Ascending aorta (tissue), 2 donors: ENCODE measurements at regions not wholly inside any gene's neighbourhood (a gene's known extent, or its start where the extent isn't known, plus 50 kb on each side); places are given as distances from the start of the nearest gene placed in this dataset.
A peak's percentile ranks its signal among the peaks of the same experiment; 100 is the strongest.

Source experiments
- DNase-seq, 2 donors: peaks; one replicate each; pipeline ENCODE4 v3.0.0-alpha.2; 2019; ENCODE audit warnings: low spot score in 2 of 2
- H3K27ac ChIP-seq, 2 donors: fragments of 200-600 bp; sonication (generic); one replicate each; pipeline ENCODE4 v1.5.1; 2016 to 2017; ENCODE audit warnings: mild to moderate bottlenecking in 1 of 2
- H3K27me3 ChIP-seq: fragments of 200-600 bp; sonication (generic); one replicate; pipeline ENCODE4 v1.5.1; 2017
- H3K36me3 ChIP-seq, 2 donors: fragments of 200-600 bp; sonication (generic); one replicate each; pipeline ENCODE4 v1.5.1; 2016
- H3K4me1 ChIP-seq, 2 donors: fragments of 200-600 bp; sonication (generic); one replicate each; pipeline ENCODE4 v1.5.1; 2016 to 2017; ENCODE audit warnings: mild to moderate bottlenecking in 1 of 2
- H3K4me3 ChIP-seq, 2 donors: fragments of 200-600 bp; sonication (generic); one replicate each; pipeline ENCODE4 v1.5.1; 2016 to 2017; ENCODE audit warnings: mild to moderate bottlenecking in 1 of 2
- H3K9me3 ChIP-seq, 2 donors: fragments of 200-600 bp; sonication (generic); one replicate each; pipeline ENCODE4 v1.5.1; 2016
- intact Hi-C: fragments of 100-400 bp; cut with DNase I; formaldehyde crosslinking; loops from one replicate; pipeline ENCODE4 v1.15.1; 2023
- TF ChIP-seq, protein P1 (sequence below), 3 experiments: fragments of 200-600 bp in 2 of 3; fragments of 450-650 bp in 1 of 3; sonication (generic) in 2 of 3; IDR thresholded peaks; one replicate each; pipeline ENCODE4 v1.5.1; 2016 to 2019; ENCODE audit warnings: antibody characterized with exemption in 3 of 3, mild to moderate bottlenecking in 1 of 3, moderate library complexity in 1 of 3

DNA sequence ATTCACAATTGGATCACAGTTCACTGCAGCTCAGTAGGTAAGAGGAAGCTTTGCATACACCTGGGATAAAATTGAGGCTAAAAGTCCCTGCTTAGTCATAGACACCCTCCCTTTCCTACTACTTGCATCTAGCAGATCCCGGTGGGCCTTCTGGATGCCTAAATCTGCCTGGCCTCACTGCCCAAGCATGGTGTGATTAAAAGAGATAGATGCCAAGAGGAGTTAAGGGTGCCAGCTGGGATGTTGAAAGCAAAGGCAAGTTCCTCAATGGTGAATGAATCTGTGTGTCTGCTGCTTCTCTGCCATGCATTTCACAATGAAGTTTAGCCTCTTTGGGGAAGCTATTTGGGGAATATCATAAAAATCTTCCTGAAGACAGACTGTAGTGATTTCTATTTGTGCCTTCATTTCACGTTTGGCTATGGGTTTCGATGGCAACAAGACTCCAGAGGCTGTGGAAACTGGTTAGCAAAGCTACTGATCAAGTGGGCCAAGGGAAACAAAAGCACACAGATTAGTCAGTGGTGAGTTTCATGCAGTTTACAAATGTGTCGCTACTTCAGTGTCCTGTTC lies 534.0 kb downstream of the ANKRD50 start:
- peak overlapping the region; percentile 67 to 69 for H3K27ac ChIP-seq
- H3K4me3 ChIP-seq = peak overlapping the region in 1 of 2 donors; percentile 8
- H3K9me3 ChIP-seq = no peaks in the 10 kb centered on the region
- H3K27me3 ChIP-seq = no peaks in the 10 kb centered on the region
- no peaks in the 10 kb centered on the region for H3K36me3 ChIP-seq
- intact Hi-C loops = no loop called here
- peak in 1 of 2 donors; percentile 77 for DNase-seq
- H3K4me1 ChIP-seq = peaks cover 3 to 12% of the 10 kb centered on the region in 2 donors
- TF ChIP-seq, protein P1, sequence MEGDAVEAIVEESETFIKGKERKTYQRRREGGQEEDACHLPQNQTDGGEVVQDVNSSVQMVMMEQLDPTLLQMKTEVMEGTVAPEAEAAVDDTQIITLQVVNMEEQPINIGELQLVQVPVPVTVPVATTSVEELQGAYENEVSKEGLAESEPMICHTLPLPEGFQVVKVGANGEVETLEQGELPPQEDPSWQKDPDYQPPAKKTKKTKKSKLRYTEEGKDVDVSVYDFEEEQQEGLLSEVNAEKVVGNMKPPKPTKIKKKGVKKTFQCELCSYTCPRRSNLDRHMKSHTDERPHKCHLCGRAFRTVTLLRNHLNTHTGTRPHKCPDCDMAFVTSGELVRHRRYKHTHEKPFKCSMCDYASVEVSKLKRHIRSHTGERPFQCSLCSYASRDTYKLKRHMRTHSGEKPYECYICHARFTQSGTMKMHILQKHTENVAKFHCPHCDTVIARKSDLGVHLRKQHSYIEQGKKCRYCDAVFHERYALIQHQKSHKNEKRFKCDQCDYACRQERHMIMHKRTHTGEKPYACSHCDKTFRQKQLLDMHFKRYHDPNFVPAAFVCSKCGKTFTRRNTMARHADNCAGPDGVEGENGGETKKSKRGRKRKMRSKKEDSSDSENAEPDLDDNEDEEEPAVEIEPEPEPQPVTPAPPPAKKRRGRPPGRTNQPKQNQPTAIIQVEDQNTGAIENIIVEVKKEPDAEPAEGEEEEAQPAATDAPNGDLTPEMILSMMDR (IDR thresholded peaks at IDR 0.05) = no peak

DNA sequence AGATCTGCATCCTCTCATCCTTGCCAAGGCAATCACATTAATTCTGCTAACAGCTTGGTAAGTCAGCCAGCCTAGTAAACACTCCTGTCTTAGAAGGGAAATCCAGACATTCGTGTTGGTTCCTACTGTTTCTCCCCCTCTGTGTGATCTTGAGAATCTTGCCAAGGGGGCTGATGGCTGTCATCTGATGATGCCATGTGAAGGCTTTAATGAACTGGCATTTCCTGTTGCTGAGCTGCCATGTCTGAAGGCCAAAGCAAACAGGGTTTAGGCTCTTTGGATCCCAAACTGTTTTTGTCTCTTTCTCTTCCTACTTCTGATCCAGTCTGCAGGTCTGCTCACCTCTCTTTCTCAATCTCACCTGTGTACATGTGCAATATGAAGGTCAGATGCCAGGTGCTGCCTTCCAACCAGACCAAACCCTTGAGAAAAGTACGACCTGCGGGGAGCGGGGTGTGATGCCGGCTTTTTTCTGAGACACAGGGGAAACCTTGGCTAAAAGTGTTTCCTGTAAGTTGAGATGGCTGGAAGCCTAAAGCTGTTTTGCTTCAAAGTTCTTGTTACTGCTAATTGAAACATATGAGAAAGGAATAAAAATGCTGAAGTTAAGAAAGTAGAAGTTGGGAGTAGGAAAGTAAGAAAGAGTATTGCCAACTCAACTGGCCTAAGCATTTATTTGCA lies 532.9 kb downstream of the ANKRD50 start:
- Histone ChIP-seq H3K9me3 (no peaks in the 10 kb centered on the region), H3K27me3 (no peaks in the 10 kb centered on the region), H3K4me1 (peaks cover 3 to 12% of the 10 kb centered on the region in 2 donors), H3K36me3 (no peaks in the 10 kb centered on the region), H3K4me3 (no peak overlapping the region), H3K27ac (peak overlapping the region; percentile 67 to 69)
- intact Hi-C loops = no loop called here
- TF ChIP-seq, protein P1 (IDR thresholded peaks at IDR 0.05) = no peak
- DNase-seq = no peak

DNA sequence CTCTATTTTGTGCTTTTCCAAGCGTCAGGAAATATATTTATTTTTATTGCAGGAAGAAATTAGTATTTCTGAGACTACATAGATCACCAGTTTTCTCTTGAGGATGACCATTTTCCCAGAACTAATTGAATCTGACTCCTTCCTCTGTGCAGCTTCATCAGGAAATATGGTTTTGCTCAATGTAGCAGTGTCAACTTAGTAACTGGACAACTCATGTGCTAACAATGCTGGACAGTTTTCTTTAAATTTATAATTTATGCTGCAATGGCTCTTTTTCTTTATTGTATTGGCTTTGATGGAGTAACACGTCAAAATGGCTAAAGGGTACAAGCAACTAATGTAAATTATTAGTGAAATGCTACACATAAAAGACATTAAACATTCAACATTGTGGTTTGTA lies 531.5 kb downstream of the ANKRD50 start:
- Histone ChIP-seq H3K27me3 (no peaks in the 10 kb centered on the region), H3K4me3 (no peak overlapping the region), H3K4me1 (peaks cover 3 to 12% of the 10 kb centered on the region in 2 donors), H3K9me3 (no peaks in the 10 kb centered on the region), H3K36me3 (no peaks in the 10 kb centered on the region), H3K27ac (no peak overlapping the region)
- no peak for DNase-seq
- intact Hi-C loops = no loop called here
- TF ChIP-seq, protein P1 (IDR thresholded peaks at IDR 0.05) = no peak

DNA sequence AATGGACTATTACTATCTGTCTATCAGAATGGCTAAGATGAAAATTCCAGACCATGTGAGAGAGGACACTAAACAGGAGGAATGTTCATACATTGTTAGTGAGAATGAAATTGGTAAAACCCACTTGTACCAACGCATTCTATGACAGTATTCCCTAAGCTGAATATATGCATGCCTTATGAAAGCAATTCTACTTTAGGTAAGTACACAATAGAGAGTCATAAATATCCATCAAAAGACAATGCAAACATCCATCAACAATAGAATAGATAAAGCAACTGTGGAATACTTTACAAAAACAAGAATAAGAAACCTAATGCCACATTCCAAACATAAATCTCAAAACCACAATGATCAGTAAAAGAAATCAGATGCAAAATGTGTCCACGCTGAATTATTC lies 529.3 kb downstream of the ANKRD50 start:
- H3K27me3 ChIP-seq = no peaks in the 10 kb centered on the region
- H3K27ac ChIP-seq = no peak overlapping the region
- H3K9me3 ChIP-seq = no peaks in the 10 kb centered on the region
- TF ChIP-seq, protein P1 (IDR thresholded peaks at IDR 0.05) = no peak
- no peaks in the 10 kb centered on the region for H3K36me3 ChIP-seq
- DNase-seq = no peak
- intact Hi-C loops = no loop called here
- H3K4me3 ChIP-seq = no peak overlapping the region
- H3K4me1 ChIP-seq = peaks cover 3 to 12% of the 10 kb centered on the region in 2 donors

DNA sequence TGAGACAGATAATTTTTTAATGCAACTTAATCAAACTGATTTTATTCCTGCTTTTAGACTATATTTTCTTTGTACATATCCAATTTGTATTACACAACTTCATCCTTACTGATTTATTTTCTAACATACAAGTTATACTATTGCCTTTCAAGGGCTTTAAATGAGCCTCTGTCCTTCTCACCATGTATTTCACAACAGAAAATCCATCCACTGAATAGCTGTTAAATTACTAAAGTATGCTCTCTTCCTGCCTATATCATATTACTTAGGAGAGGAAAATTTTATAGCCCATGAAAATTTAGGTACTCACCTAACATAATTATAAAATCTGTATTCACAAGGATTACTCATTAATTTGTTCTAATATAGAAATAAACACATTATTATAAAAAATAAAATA lies 528.6 kb downstream of the ANKRD50 start:
- H3K4me1 ChIP-seq = peaks cover 3 to 9% of the 10 kb centered on the region in 2 donors
- TF ChIP-seq, protein P1 (IDR thresholded peaks at IDR 0.05) = no peak
- no peak overlapping the region for H3K27ac ChIP-seq
- no peak for DNase-seq
- H3K27me3 ChIP-seq = no peaks in the 10 kb centered on the region
- intact Hi-C loops = no loop called here
- no peaks in the 10 kb centered on the region for H3K9me3 ChIP-seq
- H3K36me3 ChIP-seq = no peaks in the 10 kb centered on the region
- no peak overlapping the region for H3K4me3 ChIP-seq
